Islet precursor cell (in vitro differentiated cells): ENCODE measurements at regions not wholly inside any gene's neighbourhood (a gene's known extent, or its start where the extent isn't known, plus 50 kb on each side); places are given as distances from the start of the nearest gene placed in this dataset.
A peak's percentile ranks its signal among the peaks of the same experiment; 100 is the strongest.

ENCODE experiments used
- DNase-seq: peaks from one replicate; pipeline ENCODE4 v3.0.0-alpha.2; 2018

DNA sequence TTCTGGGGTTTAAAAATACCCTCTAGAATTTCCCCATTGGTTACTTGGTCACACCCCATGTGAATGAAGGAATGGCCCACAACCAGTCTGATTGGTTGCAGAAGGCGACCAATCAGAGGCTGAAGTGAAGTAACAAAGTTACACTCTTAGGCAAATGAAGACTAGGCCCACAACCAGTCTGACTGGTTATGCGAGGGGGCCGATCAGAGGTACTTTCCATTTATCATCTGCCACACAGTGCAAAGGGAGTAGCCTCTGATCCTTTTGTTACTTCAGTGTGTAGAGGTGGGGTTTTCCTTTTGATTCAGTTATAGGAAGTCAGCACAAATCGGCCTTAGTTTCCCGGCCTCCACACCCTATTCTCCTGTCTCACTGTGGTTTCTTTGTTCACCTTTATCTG is 61.2 kb upstream of the SGK1 start:
- peak; percentile 84 for DNase-seq

DNA sequence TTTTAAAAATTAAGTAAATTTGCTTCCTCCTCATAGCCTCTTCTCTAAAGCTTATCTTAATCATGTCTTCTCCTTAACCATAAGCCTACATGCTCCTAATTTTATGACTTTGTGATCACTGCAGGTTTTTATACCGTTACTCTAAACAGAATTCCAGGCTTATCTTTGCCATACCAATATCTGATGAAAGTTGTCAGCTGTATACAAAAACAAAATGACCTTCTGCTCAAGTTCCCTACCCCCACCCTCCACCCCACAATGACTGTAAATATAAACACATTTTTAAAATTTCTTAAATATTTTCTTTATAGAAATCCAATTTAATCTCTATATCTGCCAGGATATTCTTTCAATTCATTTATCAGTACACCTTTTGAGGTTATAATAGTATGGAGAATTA is 60.5 kb upstream of the SGK1 start:
- no peak for DNase-seq

DNA sequence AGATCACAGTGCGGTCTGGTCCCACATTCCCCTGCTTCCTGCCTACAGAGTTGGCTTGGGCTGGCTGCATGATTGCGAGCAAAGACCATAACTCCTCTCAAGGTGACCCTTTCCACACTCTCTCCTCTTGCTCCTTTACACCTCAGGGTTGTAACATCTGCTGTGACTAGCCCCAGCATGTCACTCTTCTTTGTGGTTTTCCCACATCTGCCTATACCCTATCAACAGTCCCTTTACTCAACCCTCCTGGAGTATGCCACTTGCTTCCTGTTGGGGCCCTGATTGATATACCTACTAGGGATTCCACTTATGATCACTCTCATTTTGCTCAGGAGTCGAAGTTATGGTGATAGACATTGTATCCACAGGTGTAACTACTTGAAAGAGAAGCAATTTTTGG is 58.9 kb upstream of the SGK1 start:
- DNase-seq, result no peak

DNA sequence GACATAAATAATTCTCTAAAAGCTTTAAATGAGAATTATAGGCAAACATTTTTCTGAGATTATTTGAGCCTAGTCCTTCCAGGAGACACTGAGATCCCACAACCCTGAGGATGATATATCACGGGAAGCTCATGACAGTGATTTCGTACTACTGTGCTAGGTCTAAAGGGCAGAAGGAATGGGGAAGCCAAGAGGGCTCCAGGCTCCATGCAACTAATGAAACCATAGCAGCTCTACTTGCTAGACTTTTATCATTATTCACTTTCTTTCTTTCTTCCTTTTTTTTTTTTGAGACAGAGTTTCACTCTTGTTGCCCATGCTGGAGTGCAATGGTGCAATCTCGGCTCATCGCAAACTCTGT is 57.3 kb upstream of the SGK1 start:
- DNase-seq, result no peak

DNA sequence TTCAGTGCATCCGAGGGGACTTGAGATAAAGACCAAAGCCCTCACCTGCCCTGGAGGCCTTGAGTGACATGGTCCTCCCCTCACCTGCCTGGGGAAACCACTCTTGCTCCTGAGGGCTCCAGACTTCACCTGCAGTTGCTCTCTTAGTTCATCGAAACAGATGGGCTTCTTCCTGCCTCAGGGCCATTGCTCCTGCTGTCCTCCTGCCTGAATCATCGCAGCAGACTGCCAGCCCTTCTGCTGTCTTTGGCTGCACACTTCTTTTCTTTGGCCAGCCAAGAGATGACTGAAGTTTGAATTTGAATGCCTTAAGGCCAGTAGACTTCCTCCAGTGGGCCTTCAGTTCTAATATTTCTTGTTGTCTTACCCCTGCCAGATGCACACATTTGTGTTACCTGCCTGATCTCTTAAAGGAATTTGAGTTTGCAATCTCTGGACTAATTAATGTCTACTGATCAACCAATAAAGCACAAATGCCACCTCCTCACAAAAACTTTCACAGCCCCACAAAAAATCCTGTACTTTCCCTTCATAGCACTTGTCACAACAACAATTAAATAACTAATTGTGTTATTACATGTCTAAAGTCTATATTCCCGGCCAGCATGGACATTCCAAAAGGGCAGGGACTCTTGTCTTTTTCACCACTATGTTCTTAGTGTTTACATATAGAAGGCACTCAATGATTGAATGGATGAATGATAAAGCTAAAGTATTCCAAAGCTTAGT is 56.7 kb upstream of the SGK1 start:
- DNase-seq, result peak; percentile 60

DNA sequence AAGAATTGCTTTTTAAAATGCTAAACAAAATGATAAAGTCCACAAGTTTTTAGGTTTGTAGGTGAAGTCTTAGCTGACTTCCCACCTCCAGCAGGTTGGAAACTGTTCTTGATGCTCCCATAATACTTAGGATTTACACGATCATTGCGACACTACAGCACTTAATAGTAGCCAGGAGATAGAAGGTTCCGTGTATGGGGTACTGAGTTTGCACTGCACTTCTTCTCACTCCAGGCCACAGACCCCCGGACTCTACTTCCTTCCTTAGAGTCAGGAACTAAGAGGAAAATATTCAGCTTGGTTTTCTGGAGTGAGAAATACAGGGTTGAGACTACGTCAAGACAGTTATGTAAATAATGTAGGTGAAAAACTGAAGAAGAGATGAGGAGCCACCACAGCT is 56.1 kb upstream of the SGK1 start:
- DNase-seq, result no peak

DNA sequence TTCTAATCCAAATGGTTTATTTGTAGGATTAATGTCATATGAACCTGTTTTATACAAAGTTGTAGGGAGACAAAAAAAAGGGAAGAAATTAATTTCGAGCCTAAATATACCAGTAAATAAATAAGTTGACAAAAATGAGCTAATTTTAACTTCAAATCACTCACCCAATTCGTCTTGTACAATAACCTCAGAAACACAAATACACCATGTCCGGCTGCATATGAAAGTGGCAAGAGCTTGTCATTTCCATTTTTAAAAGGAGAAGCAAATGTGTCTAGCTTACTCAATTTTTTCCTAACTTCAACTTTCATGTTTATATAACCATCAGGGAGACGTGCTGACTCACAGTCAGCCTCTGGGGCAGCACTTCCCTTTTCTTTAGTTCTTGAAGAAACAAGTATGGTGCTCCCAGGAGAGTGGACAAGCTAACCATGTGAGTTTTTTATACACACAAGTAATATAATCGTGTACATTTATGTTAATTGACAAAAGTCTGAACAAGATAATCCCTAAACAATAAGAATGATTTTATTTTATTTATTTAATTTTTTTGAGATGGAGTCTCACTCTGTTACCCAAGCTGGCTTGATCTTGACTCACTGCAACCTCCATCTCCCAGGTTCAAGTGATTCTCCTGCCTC is 55.5 kb upstream of the SGK1 start:
- DNase-seq, result no peak

DNA sequence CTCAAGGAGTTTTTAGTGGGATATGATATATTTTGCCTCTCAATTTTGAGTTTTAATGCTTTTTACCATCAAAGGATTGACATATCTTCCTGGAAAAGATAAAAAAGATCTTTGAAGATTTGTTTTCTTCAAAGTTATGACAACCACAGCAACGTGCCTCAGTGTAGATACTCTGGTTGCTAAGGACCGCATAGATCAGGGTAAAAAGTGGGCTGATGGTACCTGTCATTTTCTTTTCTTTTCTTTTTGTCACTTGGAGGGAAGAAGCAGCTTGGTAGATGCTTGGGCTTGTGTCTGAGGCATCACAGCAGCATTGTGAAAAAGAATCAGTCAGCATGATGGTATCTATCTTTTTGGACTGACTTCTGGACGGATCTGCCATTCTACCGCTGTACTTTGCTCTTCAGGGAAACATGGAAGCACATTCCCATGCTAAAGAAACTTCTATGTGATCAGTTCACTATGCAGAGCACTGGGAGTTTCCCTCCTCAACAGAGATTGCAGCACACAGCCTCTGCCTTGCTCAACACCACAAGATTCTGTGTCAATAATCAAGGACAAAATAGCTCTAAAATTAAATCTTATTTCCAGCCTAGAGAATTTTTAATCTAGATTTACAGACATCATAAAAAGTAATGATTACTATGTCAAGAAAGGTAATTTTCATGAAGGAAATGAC is 54.8 kb upstream of the SGK1 start:
- no peak for DNase-seq

DNA sequence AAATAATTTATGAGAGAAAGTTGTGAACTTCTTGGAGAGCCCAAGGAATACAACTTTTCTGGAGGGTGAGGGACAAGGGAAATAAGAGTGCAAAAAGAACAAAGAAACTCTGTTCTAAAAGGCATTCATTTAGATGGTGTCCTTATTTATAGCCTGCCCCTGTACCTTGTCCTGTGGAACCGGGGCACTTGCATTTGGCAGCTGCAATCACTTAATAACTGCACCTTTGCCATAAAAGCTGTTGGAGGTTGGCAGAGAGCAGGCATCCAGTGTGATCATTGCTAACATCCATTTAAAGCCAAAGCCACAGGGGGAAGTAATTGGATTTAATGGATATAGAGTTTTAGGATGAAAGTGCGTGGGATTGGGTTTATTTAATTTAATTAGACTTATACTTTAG is 50.8 kb upstream of the SGK1 start:
- no peak for DNase-seq
